Activated CD4-positive, alpha-beta T cell treated with anti-CD3 and anti-CD28 coated beads, Interleukin-2, amount 50 U/mL, for 48 hours (primary cell): ENCODE measurements at regions not wholly inside any gene's neighbourhood (a gene's known extent, or its start where the extent isn't known, plus 50 kb on each side); places are given as distances from the start of the nearest gene placed in this dataset.

Source experiments
- DNase-seq, 2 experiments: peaks; one replicate each; pipeline ENCODE4 v3.0.0-alpha.2; 2020

- no peak for DNase-seq
These were observed 221.8 kb upstream of the TMEM72 start for GRCh38 chr10:44689368-44689767.

- no peak for DNase-seq
These were observed 214.6 kb upstream of the TMEM72 start for GRCh38 chr10:44696496-44696895.

GRCh38 chr10:44697116-44697515 lies 214.0 kb upstream of the TMEM72 start:
- DNase-seq: no peak

GRCh38 chr10:44702531-44702930 lies 208.6 kb upstream of the TMEM72 start:
- no peak for DNase-seq

- no peak for DNase-seq
These were observed 207.6 kb upstream of the TMEM72 start for GRCh38 chr10:44703241-44704155.

GRCh38 chr10:44704616-44705015 lies 206.5 kb upstream of the TMEM72 start:
- no peak for DNase-seq

GRCh38 chr10:44706745-44707144 lies 204.4 kb upstream of the TMEM72 start:
- DNase-seq: no peak

GRCh38 chr10:44713307-44713706 lies 197.8 kb upstream of the TMEM72 start:
- DNase-seq: no peak

GRCh38 chr10:44714451-44714850 lies 196.7 kb upstream of the TMEM72 start:
- no peak for DNase-seq

GRCh38 chr10:44715136-44715535 lies 196.0 kb upstream of the TMEM72 start:
- no peak for DNase-seq

GRCh38 chr10:44716470-44717015 lies 194.6 kb upstream of the TMEM72 start:
- DNase-seq: no peak

- no peak for DNase-seq
These were observed 188.1 kb upstream of the TMEM72 start for GRCh38 chr10:44723082-44723481.

GRCh38 chr10:44723619-44724325 lies 187.4 kb upstream of the TMEM72 start:
- no peak for DNase-seq

- DNase-seq: no peak
These were observed 186.5 kb upstream of the TMEM72 start for GRCh38 chr10:44724415-44725174.

GRCh38 chr10:44725404-44725803 lies 185.7 kb upstream of the TMEM72 start:
- DNase-seq: no peak

GRCh38 chr10:44731283-44731682 lies 179.9 kb upstream of the TMEM72 start:
- no peak for DNase-seq

- DNase-seq: no peak
These were observed 177.3 kb upstream of the TMEM72 start for GRCh38 chr10:44733501-44734488.

- DNase-seq: no peak
These were observed 168.9 kb upstream of the TMEM72 start for GRCh38 chr10:44742248-44742647.

GRCh38 chr10:44743535-44743934 lies 167.6 kb upstream of the TMEM72 start:
- DNase-seq: no peak

- no peak for DNase-seq
These were observed 165.2 kb upstream of the TMEM72 start for GRCh38 chr10:44745920-44746319.

GRCh38 chr10:44747593-44748172 lies 163.5 kb upstream of the TMEM72 start:
- no peak for DNase-seq
